Thyroid gland (tissue), 4 donors: ENCODE measurements at regions not wholly inside any gene's neighbourhood (a gene's known extent, or its start where the extent isn't known, plus 50 kb on each side); places are given as distances from the start of the nearest gene placed in this dataset.

Experiments
- DNase-seq, 2 donors: peaks; one replicate each; pipeline ENCODE4 v3.0.0-alpha.2; 2019
- H3K27ac ChIP-seq, 3 donors: fragments of 200-600 bp; sonication (generic); 1 replicate in 2 of 3; 2 replicates in 1 of 3; pipeline ENCODE4 v1.5.1; 2016 to 2019; ENCODE audit warnings: mild to moderate bottlenecking in 1 of 3, moderate library complexity in 1 of 3
- H3K27me3 ChIP-seq: fragments of 200-600 bp; sonication (generic); one replicate; pipeline ENCODE4 v1.5.1; 2019
- H3K36me3 ChIP-seq, 2 donors: fragments of 200-600 bp; sonication (generic); one replicate each; pipeline ENCODE4 v1.5.1; 2016 to 2019
- H3K4me1 ChIP-seq, 2 donors: fragments of 200-600 bp; sonication (generic); one replicate each; pipeline ENCODE4 v1.5.1; 2017 to 2019
- H3K4me3 ChIP-seq, 3 donors: fragments of 200-600 bp; sonication (generic); replicated peaks in 1 of 3; 1 replicate in 2 of 3; 2 replicates in 1 of 3; pipeline ENCODE4 v1.5.1; 2016; ENCODE audit warnings: mild to moderate bottlenecking in 1 of 3
- H3K9me3 ChIP-seq: fragments of 200-600 bp; sonication (generic); one replicate; pipeline ENCODE4 v1.5.1; 2017
- POLR2A ChIP-seq, 2 donors: fragments of 450-650 bp; IDR thresholded peaks; one replicate each; pipeline ENCODE4 v1.6.1; 2017; ENCODE audit warnings: antibody characterized with exemption in 2 of 2, mild to moderate bottlenecking in 2 of 2, moderate library complexity in 1 of 2
- WGBS, 2 donors: methylation state at CpG; one replicate each; pipeline ENCODE4 v1.1.5; 2017; 5-methylcytosine and 5-hydroxymethylcytosine counted together
- intact Hi-C: fragments of 100-400 bp; cut with DNase I; formaldehyde crosslinking; loops from one replicate; pipeline ENCODE4 v1.15.1; 2023
- TF ChIP-seq, protein P1 (sequence below), 6 experiments: fragments of 200-600 bp in 3 of 6; fragments of 450-650 bp in 3 of 6; sonication (generic) in 3 of 6; IDR thresholded peaks; one replicate each; pipeline ENCODE4 v1.5.1; 2016 to 2019; ENCODE audit warnings: antibody characterized with exemption in 6 of 6, mild to moderate bottlenecking in 2 of 6, inconsistent platforms in 1 of 6, moderate library complexity in 1 of 6

DNA sequence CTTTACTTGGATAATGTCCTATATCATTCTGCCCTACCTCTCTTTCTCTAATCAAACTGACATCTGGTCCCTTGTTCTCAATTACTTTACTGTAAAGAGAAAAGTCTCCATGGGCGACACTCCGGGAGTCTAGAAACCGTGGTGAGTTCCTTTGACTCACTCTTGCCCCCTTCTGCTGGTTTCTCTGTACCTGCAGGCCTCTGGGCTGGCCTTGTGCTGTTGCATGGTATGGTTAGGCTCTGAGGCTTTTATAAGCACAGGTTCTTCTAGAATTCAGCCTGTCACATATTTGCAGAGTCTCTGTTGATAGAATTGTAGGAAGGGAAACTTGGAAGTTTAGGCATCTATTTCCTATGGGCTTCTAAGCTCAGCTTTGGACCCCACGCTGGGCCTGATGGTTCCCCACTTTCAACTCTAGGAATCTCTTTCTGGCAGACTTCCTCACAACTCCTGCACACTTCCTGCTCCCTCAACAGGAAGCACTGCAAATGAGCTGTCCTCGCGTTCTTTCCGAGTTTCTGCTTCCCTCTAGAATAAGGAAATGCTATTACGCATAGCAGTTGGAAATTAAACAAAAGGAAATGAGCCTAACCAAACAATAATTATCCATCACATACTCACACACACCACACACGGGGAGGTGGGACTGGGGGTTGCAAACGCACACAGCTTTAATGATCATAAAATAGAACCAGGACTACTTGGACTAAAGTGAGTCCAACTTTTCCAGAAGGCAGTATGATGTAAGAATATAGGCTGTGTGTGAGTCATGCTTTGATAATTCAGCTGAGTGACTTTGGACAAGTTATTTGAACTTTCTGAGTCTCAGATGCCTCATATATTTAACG is 683.3 kb downstream of the QKI start:
- H3K36me3 ChIP-seq: no peaks in the 10 kb centered on the region

DNA sequence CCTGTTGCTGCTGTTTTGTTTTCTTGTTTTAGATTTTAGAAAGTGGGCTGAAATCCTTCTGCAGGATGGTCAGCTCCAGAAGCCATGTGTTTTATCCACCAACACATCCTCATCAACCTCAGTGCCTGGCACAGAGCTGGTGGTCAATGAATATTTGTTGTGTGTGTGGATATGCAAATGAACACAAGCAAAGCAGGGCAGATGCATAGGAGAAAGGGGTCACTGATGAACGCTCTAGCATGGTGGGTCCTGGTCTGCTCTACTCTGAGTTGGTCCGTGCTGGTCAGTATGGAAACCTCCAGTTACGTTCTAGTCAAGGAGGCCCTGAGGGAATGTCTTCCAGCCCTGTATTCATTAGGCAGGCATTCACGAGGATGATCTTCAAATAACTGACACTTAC is 682.5 kb downstream of the QKI start:
- 74 to 78% methylated on average over 4 of the region's 4 CpGs for WGBS, 2 donors
- H3K27ac ChIP-seq: peak overlapping the region in 1 of 3 donors; percentile 17
- no peak overlapping the region for H3K4me3 ChIP-seq
- H3K36me3 ChIP-seq: no peaks in the 10 kb centered on the region
- intact Hi-C loops: no loop called here
- TF ChIP-seq, protein P1, sequence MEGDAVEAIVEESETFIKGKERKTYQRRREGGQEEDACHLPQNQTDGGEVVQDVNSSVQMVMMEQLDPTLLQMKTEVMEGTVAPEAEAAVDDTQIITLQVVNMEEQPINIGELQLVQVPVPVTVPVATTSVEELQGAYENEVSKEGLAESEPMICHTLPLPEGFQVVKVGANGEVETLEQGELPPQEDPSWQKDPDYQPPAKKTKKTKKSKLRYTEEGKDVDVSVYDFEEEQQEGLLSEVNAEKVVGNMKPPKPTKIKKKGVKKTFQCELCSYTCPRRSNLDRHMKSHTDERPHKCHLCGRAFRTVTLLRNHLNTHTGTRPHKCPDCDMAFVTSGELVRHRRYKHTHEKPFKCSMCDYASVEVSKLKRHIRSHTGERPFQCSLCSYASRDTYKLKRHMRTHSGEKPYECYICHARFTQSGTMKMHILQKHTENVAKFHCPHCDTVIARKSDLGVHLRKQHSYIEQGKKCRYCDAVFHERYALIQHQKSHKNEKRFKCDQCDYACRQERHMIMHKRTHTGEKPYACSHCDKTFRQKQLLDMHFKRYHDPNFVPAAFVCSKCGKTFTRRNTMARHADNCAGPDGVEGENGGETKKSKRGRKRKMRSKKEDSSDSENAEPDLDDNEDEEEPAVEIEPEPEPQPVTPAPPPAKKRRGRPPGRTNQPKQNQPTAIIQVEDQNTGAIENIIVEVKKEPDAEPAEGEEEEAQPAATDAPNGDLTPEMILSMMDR (IDR thresholded peaks at IDR 0.05): no peak
- no peak for TF ChIP-seq POLR2A (IDR thresholded peaks at IDR 0.05)
- DNase-seq: no peak
- peaks cover 0 to 3% of the 10 kb centered on the region in 2 donors for H3K4me1 ChIP-seq
- no peaks in the 10 kb centered on the region for H3K27me3 ChIP-seq
- no peaks in the 10 kb centered on the region for H3K9me3 ChIP-seq

More for the DNA sequence above, 683.3 kb downstream of the QKI start:
- intact Hi-C loops: no loop called here
- H3K4me1 ChIP-seq: peaks cover 0 to 3% of the 10 kb centered on the region in 2 donors
- peak overlapping the region in 1 of 3 donors; percentile 17 for H3K27ac ChIP-seq
- no peaks in the 10 kb centered on the region for H3K9me3 ChIP-seq
- no peak for DNase-seq
- TF ChIP-seq, protein P1 (IDR thresholded peaks at IDR 0.05): no peak
- no peak for TF ChIP-seq POLR2A (IDR thresholded peaks at IDR 0.05)
- H3K4me3 ChIP-seq: no peak overlapping the region
- no peaks in the 10 kb centered on the region for H3K27me3 ChIP-seq
- 56 to 71% methylated on average over 11 of the region's 11 CpGs for WGBS, 2 donors

DNA sequence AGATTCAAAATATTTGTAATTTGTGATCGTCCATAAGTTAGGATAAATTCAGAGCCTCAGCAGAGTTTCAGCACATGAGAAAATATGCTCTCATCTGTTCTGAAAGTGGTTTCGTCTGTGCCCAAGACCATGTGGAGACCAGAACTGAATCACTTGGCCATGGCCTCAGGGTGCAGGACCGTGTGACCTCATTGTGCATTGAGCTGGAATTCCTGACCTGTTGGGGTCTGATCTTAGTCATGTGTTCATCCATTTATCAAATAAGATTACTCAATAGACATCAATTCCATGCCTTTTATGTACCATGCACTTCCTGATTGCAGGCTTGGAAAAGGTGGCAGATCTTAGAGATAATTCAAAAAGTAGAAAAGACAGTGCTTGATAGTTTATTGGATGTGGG is 680.5 kb downstream of the QKI start:
- no peaks in the 10 kb centered on the region for H3K27me3 ChIP-seq
- no peak overlapping the region for H3K4me3 ChIP-seq
- no peaks in the 10 kb centered on the region for H3K36me3 ChIP-seq
- no peak for TF ChIP-seq POLR2A (IDR thresholded peaks at IDR 0.05)
- H3K9me3 ChIP-seq: no peaks in the 10 kb centered on the region
- 90 to 94% methylated on average over 3 of the region's 3 CpGs for WGBS, 2 donors
- intact Hi-C loops: no loop called here
- no peak overlapping the region for H3K27ac ChIP-seq
- H3K4me1 ChIP-seq: peaks cover 0 to 3% of the 10 kb centered on the region in 2 donors
- DNase-seq: no peak

DNA sequence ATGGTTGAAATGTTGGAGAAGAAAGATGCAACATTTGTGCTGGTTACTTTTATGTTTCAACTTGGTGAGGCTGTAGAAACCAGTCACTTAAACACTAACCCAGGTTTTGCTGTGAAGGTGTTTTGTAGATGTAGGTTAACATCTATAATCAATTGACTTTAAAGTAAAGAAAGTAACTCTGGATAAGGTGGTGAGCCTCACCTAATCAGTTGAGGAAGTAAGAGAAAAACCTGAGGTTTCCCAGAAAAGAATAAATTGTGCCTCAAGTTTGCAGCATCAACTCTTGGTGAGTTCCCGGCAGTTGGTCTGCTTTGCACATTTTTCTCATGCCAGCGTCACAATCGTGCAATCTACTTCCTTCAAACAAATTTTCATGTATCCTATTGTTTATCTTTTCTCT is 673.4 kb downstream of the QKI start:
- 90% methylated on average over 3 of the region's 3 CpGs for WGBS, 2 donors
- Histone ChIP-seq H3K27me3 (no peaks in the 10 kb centered on the region), H3K9me3 (no peaks in the 10 kb centered on the region), H3K4me1 (no peaks in the 10 kb centered on the region), H3K4me3 (no peak overlapping the region), H3K36me3 (no peaks in the 10 kb centered on the region), H3K27ac (no peak overlapping the region)
- TF ChIP-seq, protein P1 (IDR thresholded peaks at IDR 0.05): no peak
- TF ChIP-seq POLR2A (IDR thresholded peaks at IDR 0.05): no peak
- DNase-seq: no peak
- intact Hi-C loops: no loop called here

DNA sequence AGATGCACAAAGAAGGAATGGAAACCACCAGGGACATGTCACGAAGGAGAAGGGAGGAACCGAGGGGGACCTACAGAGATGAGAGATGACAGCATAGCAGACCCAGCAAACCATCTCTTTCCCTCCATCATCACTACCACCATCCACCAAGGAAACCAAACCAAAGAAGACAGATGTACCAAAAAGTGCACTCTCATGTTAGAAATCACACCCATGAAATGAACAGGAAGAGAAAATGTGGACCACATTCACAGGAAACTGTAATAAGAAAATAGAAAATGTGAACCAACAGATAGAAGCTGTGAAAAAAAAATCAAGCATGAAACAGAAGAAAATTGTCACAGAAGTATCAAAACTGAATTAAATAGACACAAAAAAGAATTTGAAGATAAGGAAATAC is 672.7 kb downstream of the QKI start:
- Histone ChIP-seq H3K27ac (no peak overlapping the region), H3K9me3 (no peaks in the 10 kb centered on the region), H3K27me3 (no peaks in the 10 kb centered on the region), H3K36me3 (no peaks in the 10 kb centered on the region), H3K4me3 (no peak overlapping the region), H3K4me1 (no peaks in the 10 kb centered on the region)
- intact Hi-C loops: no loop called here
- TF ChIP-seq, protein P1 (IDR thresholded peaks at IDR 0.05): no peak
- TF ChIP-seq POLR2A (IDR thresholded peaks at IDR 0.05): no peak
- no peak for DNase-seq
- WGBS, 2 donors: 90 to 91% methylated on average over 2 of the region's 2 CpGs
